ENCODE measurements at regions not wholly inside any gene's neighbourhood (a gene's known extent, or its start where the extent isn't known, plus 50 kb on each side); places are given as distances from the start of the nearest gene placed in this dataset.

- no peaks in the 10 kb centered on the region for H3K36me3 ChIP-seq (ENCODE audit: control insufficient read depth, insufficient read depth, low read length)
- no TSS peak for BruUV-seq (replicated peaks)
- in situ Hi-C loops (cut with HindIII; ENCODE audit: low pct_unique_long_range_greater_than_20kb, low sequenced_read_pairs) (no loop called here), intact Hi-C loops (cut with micrococcal nuclease; ENCODE audit: unreplicated experiment) (no loop called here)
- no peaks in the 10 kb centered on the region for H3K9me3 ChIP-seq (ENCODE audit: control insufficient read depth, insufficient read depth, low read depth, low read length)
- no peak overlapping the region for H3K4me3 ChIP-seq (ENCODE audit: low read depth in 2 of 2, low read length in 2 of 2)
- H3K27ac ChIP-seq (ENCODE audit: low read length), result no peak overlapping the region
- ATAC-seq (no peak), DNase-seq (ENCODE audit: low read depth, low spot score) (no peak)
- H3K27me3 ChIP-seq (ENCODE audit: control insufficient read depth, insufficient read depth, low read length), result no peaks in the 10 kb centered on the region
- POLR2A ChIA-PET, result no interaction called here
- H3K4me1 ChIP-seq (ENCODE audit: control insufficient read depth, insufficient read depth, low read length), result no peaks in the 10 kb centered on the region
- TF ChIP-seq POLR2AphosphoS5 (IDR thresholded peaks at IDR 0.05; ENCODE audit: low read depth, low read length) (no peak), SIN3A (IDR thresholded peaks at IDR 0.05; ENCODE audit: borderline replicate concordance, insufficient read depth, low read depth, low read length) (no peak), TCF7L2 (IDR thresholded peaks at IDR 0.05; ENCODE audit: low read depth, low read length) (no peak)
- TF ChIP-seq, protein P1, sequence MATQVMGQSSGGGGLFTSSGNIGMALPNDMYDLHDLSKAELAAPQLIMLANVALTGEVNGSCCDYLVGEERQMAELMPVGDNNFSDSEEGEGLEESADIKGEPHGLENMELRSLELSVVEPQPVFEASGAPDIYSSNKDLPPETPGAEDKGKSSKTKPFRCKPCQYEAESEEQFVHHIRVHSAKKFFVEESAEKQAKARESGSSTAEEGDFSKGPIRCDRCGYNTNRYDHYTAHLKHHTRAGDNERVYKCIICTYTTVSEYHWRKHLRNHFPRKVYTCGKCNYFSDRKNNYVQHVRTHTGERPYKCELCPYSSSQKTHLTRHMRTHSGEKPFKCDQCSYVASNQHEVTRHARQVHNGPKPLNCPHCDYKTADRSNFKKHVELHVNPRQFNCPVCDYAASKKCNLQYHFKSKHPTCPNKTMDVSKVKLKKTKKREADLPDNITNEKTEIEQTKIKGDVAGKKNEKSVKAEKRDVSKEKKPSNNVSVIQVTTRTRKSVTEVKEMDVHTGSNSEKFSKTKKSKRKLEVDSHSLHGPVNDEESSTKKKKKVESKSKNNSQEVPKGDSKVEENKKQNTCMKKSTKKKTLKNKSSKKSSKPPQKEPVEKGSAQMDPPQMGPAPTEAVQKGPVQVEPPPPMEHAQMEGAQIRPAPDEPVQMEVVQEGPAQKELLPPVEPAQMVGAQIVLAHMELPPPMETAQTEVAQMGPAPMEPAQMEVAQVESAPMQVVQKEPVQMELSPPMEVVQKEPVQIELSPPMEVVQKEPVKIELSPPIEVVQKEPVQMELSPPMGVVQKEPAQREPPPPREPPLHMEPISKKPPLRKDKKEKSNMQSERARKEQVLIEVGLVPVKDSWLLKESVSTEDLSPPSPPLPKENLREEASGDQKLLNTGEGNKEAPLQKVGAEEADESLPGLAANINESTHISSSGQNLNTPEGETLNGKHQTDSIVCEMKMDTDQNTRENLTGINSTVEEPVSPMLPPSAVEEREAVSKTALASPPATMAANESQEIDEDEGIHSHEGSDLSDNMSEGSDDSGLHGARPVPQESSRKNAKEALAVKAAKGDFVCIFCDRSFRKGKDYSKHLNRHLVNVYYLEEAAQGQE (IDR thresholded peaks at IDR 0.05; ENCODE audit: insufficient read depth in 1 of 2, low read depth in 2 of 2, low read length in 1 of 2), result no peak
- CTCF ChIA-PET, result no interaction called here
Observed at GRCh38 chr7:27299861-27300260, 57.3 kb downstream of the EVX1 start.

GRCh38 chr7:27300421-27300820 lies 57.8 kb downstream of the EVX1 start:
- ATAC-seq, result no peak
- Histone ChIP-seq H3K4me3 (ENCODE audit: low read depth in 2 of 2, low read length in 2 of 2) (no peak overlapping the region), H3K36me3 (ENCODE audit: control insufficient read depth, insufficient read depth, low read length) (no peaks in the 10 kb centered on the region), H3K27ac (ENCODE audit: low read length) (no peak overlapping the region), H3K9me3 (ENCODE audit: control insufficient read depth, insufficient read depth, low read depth, low read length) (no peaks in the 10 kb centered on the region), H3K27me3 (ENCODE audit: control insufficient read depth, insufficient read depth, low read length) (no peaks in the 10 kb centered on the region), H3K4me1 (ENCODE audit: control insufficient read depth, insufficient read depth, low read length) (no peaks in the 10 kb centered on the region)
- TF ChIP-seq TCF7L2 (IDR thresholded peaks at IDR 0.05; ENCODE audit: low read depth, low read length), result no peak
- no peak for TF ChIP-seq CTCF (IDR thresholded peaks at IDR 0.05)
- TF ChIP-seq SIN3A (IDR thresholded peaks at IDR 0.05; ENCODE audit: borderline replicate concordance, insufficient read depth, low read depth, low read length), result no peak
- TF ChIP-seq, protein P1 (IDR thresholded peaks at IDR 0.05; ENCODE audit: insufficient read depth in 1 of 2, low read depth in 2 of 2, low read length in 1 of 2), result no peak
- TF ChIP-seq POLR2AphosphoS5 (IDR thresholded peaks at IDR 0.05; ENCODE audit: low read depth, low read length), result no peak
- ChIA-PET CTCF (no interaction called here), POLR2A (no interaction called here)
- BruUV-seq (replicated peaks), result no TSS peak
- DNase-seq (ENCODE audit: low read depth, low spot score), result no peak
- in situ Hi-C loops (cut with HindIII; ENCODE audit: low pct_unique_long_range_greater_than_20kb, low sequenced_read_pairs) (no loop called here), intact Hi-C loops (cut with micrococcal nuclease; ENCODE audit: unreplicated experiment) (no loop called here)
